ENCODE measurements at regions not wholly inside any gene's neighbourhood (a gene's known extent, or its start where the extent isn't known, plus 50 kb on each side); places are given as distances from the start of the nearest gene placed in this dataset.

DNA sequence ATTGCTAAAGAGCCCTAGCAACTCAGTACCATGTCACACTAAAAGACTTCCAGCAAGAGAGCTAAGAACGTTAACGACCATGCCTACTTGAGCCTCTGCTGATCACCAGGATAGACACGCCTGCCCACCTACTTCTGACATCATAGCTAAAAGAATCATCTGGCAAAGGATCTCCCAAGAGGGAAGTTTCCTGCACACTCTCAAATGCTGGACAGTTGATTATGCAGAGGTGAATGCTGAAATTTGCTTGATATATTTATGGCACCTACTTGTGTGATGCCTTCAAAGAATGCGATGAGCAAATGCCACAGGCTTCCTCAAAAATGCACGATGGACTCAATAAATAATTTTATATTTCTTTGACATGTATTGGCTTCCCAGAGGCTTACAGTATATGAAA lies 113.6 kb downstream of the GALC start:
- ATAC-seq (no peak), DNase-seq (no peak)

DNA sequence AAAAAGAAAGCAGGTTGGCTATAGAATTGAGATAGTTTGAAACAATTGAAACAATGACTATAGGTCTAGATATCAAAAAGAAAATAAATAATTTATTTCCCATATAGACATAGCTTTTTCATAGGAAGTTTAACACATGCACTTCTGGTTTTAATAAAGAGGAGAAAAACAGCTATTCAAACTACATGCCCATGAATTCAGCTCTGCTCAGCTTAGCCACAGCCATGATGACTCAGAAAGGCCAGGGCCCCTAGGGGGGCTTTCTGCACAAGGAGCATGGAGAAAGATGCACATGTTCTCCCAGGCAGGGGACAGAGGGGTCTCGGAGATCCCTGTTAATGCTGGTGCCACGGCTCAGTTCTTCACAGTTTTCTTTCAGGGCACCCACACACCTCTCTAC lies 114.0 kb downstream of the GALC start:
- no peak for DNase-seq
- no peak for ATAC-seq

DNA sequence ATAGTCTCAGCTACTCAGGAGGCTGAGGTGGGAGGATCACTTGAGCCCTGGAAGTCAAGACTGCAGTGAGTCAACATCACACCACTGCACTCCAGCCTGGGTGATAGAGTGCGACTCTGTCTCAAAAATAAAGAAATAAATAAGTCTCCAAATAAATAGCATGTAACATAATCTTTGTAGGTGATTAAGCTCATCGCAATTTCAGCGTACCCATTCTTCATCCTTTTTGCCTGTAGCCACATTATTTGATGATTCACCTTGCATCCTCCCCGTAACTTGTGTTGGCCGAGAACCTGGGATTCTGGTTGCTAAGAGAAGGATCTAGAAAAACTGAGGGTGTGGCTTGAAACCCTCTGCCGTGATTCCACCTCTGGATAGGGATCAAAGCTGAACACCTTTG lies 115.1 kb downstream of the GALC start:
- DNase-seq (no peak), ATAC-seq (no peak)

DNA sequence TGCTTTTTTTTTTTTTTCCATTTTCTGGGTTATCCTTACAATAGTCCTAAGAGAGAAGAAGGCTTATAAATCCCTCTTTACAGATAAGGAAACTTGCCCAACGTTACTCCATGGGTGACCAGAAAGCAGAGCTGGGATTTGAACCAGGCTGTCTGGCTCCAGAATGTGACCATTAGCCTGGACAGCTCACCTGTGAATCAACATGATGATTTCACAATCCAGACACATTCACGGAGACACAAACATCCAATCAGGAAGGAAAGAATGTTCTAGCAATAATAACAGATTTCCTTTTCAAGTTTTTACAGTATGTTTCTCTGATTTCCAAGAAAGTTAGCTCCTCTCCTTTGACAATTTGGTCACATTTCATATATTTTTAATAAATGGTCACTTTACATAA lies 118.3 kb downstream of the GALC start:
- no peak for DNase-seq

DNA sequence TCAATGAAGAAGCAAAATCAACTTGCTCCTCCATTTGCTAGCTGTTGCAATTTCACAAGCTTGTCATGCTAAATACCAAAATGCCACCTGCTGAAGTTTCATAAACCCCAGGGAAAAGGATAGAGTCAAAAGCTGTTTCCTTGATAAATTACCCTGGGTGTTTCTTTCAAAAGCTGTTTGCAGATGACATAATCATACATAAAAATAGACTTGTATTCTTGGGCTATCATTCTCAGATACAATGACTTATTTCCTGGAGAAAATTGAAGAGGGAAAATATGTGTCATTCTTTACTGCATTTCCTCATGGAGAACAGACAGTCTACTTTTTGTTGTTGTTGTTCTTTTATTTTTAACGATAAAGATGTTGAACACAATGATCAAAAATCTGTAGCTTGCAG lies 119.2 kb downstream of the GALC start:
- no peak for ATAC-seq
- no peak for DNase-seq

More for the DNA sequence above, 118.3 kb downstream of the GALC start:
- ATAC-seq = no peak

DNA sequence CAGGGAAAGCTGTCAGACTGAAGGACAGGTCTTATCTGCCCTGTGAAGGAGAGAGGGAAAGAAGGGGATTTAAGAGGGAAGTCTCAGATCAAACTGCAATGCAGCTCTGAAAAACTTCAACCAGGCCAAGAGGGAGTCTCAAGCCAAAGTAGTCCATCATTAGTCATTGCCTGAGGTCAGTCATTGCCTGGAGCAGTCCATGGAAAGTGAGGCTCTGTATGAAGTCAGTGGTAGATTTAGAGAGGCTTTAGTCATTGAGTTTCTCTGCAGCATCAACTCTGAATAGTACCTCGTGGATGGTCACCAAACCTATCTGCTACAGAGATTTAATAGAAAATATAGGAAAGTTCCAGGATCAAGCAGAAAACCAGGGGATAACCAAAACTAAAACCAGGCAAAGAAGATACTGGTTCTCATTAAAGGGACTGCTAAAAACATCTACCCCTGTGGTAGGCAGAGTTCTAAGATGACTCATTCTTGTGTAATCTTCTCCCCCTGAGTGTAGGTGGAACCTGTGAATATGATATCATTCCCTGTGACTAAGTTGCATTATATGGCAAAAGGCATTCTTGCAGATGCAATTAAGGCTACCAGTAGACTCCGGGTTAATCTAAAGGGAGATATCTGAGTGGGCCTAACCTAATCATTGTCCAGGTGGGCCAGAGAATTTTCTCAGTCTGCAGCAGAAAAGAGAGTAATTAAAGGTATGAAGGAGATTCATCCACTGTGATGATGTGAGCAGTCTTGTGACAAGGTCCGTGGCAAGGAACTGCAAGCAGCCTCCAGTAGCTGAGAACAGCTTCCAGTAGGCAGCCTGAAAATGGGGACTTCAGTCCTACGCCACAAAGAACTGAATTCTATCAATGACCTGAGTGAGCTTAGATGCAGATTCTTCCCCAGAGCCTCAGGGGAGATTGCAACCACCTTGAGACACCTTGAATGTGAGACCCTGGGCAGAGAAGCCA lies 123.1 kb downstream of the GALC start:
- DNase-seq (no peak), ATAC-seq (peak; percentile 94)

DNA sequence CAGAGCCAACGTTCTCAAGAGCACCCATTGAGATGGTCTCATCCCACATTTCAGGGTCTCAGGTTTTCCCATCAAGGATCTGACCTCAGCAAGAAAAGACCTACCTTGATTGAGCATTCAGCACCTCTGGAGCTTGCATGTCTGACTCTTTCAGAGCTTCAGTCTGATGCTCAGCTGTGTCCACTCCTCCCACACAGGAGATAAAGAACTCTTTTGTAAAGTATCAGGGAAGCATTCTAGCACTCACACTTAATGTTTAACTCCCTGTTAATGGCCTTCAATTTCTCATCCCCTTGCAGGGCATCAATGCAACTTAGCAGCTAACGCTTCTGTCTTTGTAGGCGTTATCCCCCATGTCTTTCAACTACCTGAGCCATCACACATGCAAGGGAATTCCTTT lies 124.1 kb downstream of the GALC start:
- no peak for ATAC-seq
- DNase-seq = no peak

DNA sequence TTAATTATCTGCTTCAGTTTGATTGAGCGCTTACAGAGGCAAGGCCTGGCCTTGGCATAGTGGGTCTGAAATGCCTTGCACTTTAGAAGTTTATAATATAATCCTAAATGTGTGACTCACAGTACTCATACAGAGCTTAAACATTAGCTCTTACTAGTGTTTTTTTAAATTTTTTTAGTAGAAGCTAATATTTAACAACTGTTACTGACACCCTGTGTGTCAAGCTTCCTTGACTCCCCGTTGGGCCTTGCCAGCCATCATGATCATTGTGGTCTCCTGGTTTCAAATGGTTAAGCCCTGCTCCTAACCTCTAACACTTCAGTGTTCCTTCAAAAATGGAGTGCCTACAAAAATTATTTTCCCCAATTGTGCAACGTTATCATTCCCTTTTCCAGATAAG lies 126.9 kb downstream of the GALC start:
- DNase-seq = no peak

DNA sequence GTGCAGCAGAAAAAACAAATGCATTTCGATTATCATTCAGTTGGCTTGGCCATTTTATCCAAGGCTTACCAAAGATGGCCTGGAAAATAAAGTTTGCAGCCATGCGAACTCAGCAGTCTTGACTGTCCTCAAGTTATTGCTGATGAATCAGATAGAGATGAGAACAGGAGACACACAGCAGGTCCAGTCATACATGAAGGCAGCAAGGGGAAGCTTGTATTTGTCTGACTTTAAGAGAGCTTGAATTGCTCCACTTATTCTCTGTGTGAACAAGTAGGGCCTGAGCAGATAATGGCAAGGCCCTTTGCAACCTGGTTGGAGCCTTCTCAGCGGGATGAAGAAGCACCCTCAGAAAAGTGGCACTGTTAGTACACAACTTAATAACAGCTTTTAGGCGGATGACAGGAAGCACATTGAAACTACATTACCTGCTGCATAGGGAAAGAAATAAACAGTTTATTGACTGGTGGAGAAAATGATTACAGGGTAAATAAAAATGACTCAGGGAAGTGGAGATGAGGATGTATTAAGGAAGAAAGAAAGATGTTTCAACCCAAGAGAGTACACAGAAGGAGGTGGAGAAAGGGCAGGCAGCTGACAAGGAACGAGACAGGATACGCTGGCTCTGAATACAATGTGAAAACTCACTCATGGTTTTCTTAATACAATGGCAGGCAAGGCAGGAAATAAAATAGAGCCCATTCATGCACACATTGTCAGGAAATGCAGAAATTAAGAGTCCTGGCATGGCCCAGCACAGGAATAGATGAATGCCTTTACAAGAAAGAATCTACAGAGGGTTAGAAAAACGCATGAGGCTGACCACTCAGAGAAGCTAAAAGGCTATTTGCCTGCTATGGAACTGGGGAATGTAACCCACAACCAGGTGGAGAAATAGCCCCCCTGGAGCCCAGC lies 128.4 kb downstream of the GALC start:
- no peak for ATAC-seq
- no peak for DNase-seq

More for the DNA sequence above, 126.9 kb downstream of the GALC start:
- no peak for ATAC-seq

DNA sequence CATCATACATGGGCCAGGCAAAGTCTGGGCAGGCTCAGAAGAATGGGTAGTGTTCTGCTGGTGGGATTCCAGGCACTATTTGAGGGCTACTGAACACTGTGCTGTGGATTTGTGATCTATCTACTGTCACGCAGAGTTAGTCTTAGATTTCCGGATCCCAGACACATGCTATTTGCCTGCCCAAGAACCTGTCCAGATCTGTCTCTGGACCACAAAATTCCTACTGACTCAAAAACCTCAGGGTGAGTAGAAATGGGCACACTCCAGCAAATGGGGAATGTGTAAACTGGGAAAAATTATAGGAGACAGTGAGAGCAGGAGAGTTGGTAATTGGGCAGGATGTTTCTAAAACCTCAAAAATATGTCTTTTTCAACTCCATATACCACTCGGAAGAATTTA lies 129.9 kb downstream of the GALC start:
- DNase-seq = no peak
- ATAC-seq = no peak

DNA sequence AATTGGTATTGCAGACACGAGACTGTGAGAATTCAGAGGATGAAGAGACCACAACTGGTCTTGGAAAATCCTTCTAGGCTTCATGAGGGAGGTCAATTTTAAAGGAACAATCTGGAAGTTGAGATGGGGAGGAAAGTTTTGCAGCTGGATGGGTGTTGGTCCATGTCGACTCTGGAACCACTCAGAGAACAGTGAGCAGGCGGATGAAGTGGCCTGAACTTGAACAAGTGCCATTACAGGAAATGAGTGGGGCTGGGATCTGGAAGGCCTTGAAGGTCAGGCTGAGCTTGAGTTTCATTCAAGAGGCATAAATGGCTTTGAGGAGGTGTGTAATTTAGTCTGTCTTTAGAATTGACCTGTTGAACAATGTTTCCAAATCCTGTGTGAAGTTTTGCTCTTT lies 140.9 kb downstream of the GALC start:
- no peak for ATAC-seq

DNA sequence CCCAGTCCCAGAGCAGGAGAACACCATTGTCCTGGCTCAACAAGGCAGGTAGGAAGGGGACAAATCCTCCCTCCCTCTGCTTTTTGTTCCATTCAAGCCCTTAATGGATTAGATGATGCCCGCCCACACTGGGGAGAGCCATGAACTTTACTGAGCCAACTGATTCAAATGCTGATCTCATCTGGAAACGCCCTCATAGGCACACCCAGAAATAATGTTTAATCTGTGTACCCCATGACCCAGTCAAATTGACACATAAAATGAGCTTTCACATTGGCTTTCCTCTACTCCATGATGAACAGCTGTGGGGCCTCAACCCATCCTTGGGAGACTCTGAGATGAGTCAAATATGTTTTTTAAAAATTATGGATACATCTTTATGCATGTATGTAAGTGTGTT lies 141.8 kb downstream of the GALC start:
- DNase-seq (no peak), ATAC-seq (no peak)

More for the DNA sequence above, 140.9 kb downstream of the GALC start:
- no peak for DNase-seq

DNA sequence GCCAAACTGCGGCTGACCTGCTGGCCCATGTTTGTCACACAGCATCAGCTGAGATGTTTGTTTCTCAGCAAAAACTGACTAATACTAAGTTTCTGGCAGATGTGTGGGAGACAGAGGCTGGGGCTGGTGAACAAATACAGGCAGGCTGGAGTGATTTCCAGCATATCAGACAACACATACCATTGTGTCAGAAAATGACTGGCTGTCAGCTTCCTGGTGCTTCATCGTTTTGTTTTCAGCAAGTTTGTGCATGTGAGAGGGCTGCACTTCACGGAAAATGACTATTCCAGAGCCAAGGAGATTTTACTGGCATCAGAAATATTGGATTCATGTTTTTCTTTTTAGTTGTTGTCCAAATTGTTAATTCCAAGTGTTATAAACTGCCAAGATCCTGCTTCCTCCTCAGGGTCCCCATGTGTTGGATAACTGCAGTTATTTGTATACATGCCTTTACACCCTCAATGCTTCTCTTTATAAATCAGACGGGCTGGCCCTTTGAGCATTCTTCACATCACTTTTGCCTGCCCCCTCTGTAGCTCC lies 145.7 kb downstream of the GALC start:
- DNase-seq (no peak), ATAC-seq (no peak)

DNA sequence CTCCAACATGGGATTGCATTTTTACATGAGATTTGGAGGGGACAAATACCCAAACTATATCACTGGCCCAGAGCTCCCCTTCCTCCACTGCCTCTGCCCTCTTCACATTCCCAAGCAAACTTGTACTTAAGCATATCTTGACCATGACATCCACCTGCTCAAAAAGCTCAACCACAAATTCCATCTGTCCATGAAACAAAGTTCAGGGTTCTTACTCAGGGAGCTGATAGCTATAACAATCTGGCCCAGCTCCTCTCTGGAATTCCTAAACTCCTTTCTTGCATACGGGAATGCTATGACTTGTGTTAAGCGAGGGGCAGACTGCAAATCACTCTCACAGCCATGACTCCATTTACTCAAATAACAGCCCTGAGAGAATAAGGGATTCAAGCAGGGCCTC lies 152.1 kb downstream of the GALC start:
- no peak for ATAC-seq
- no peak for DNase-seq

DNA sequence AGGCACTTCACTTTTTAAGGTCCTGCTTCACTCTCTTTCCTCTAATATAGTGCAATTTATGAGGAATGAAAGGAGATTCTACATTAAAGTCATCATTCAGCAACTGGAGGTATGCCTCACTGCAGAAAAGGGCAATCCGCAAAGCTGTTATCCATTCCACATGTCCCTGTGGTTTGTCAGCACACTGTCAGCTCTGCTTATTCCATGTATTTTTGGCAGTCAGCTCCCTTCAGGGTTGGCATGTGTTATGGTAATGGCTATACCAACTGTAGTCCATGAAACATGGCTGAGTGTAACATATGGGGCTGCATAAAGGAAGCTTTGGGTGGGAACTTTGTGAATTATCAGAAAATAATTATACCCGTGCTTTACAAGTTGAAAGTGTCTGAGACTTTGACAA lies 154.1 kb downstream of the GALC start:
- DNase-seq (no peak), ATAC-seq (no peak)

DNA sequence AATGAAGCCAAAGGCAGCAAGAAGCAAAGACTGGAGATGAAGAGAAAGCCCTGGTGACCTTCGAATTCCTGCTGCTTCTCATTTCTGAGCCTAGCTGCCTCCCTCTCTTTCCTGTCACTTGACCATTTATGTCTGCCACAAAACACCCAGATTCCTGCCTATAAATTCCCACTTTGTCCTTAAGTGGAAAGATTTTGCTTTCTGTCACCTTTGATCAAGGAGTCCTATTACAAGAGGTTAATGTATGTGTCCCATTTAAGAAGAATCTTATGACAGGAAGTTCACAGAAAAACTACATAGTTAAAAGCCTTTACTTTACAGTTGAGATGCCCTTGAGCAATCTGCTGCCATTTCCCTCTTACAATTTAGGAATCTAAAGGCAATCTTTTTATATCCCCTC lies 155.7 kb downstream of the GALC start:
- DNase-seq (no peak), ATAC-seq (no peak)

DNA sequence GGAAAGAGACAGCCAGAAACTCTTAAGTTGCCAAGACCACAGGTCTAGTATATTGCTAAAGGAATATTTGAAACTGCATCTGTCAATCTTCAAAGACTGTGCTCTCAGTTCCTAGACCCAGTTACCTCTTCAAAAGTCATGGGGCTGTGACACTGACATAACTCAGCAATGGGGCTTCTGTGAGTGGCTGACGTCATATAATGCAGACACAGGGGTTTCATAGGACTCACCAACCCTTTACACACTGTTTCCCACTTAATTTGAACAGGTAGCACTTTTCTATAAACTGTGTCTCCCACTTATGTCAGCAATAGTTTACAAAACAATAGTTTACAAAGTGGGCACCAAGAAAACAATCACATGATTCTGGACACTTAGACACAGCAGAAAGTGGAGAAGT lies 158.4 kb downstream of the GALC start:
- DNase-seq = no peak
- no peak for ATAC-seq

DNA sequence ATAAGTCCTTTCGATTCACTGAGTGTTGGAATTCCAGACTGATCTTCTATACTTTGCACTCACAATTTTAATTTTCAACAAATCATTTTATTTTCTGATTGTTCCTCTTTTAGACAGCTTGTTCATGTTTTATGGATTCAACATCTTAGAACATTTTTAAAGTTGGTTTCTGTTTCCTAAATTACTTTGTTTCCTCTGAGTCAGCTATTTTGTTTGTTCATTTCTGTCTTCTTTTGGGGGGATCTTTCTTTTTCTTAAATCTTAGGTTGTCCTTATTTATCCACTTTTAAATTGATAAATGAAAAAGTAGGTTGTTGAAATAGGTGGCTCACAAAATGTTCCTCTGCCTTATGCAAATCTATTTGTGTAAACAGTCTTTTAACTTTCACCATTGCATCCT lies 160.0 kb downstream of the GALC start:
- no peak for ATAC-seq
- DNase-seq = no peak

DNA sequence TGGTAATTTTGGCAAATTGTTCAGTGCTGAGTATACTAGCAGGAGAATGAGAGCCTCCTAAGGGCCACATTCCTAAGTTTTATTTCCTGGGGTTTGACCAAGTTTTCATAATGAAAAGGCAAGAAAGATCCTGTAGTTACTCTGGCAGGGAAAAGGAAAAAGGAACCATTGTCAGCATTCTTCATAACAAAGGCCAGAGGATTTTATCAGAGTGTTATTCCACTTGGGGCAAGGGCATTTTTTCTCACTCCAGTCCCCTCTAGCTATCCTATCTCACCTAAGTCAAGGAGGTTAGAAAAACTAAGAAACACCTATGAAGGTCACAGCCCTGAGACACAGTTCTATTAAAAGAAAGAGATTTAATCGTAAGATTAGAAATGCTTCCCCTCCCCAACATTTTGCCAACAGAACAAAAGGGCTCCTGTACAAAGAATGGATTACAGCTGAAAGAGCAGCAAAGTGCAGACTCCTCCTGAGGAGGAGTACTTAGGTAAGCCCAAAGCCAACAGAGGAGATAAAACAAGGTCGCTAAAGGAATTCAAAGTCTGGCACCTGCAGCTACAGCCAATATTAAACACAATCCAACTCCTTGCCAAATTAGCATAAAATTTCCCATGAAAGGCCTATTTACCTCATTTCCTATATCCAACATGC lies 162.4 kb downstream of the GALC start:
- ATAC-seq = no peak
- DNase-seq = no peak

DNA sequence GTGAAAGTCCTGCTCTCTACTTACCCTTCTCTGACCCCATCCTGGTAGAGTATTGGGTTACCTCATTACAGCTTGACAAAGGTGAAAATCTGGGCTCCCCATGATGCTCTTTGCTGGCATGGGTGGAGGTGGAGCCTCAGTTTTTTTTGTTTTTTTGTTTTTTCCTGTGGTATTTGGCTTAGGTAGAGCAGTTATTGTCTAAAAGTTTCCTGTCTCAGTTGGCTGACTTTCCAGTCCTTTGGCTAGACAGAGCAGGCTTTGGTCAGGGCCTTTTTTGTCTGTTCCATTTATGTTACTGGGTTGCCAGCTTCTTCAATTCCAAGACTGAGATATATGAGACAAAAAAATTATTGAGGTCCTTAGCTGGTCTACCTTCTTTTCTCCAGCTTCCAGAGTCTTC lies 163.4 kb downstream of the GALC start:
- ATAC-seq (no peak), DNase-seq (no peak)

DNA sequence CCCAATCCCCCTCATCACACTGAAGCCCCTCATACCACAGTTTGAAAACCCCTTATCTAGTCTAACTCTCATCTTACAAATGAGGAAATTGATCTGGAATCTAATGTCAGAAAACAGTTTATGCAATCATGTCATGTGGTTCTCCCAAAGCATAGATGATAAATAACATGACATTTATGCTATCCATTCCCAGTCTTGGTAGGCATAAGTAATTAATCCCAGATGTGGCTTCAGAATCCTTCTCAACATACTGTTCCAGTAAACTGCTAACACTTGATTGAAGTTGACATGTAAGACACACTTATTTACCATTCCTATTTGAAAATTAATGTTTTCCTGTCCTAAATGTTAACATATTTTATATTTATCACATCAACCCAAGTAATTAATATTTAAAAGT lies 168.7 kb downstream of the GALC start:
- no peak for ATAC-seq
- DNase-seq = no peak

DNA sequence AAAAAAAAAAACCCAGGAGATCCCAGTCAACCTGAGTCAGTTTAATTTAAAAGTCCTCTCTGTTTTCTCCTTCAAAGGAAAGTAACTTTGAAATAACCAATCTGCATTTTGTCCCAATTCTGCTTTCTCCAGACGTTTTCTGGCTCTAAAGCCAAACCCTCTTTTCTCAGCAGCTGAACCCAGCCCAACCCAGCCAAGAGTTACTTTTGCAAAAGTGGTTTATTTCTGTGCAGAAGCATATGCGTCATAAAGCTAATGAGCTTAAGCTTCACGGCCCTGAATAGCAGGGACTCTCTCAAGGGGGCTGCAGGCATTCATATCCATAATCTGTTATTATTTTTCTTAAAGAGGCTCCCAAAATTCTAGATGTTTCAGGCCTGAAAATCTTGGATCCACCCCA lies 176.6 kb downstream of the GALC start:
- ATAC-seq = no peak
- DNase-seq = no peak

All from stimulated activated naive CD8-positive, alpha-beta T cell treated with anti-CD3 and anti-CD28 coated beads, Interleukin-15, Interleukin-2, amounts not matched to agents 100 U/mL and 50 U/mL, for 24 hours (primary cell).